ENCODE measurements at regions not wholly inside any gene's neighbourhood (a gene's known extent, or its start where the extent isn't known, plus 50 kb on each side); places are given as distances from the start of the nearest gene placed in this dataset.

DNA sequence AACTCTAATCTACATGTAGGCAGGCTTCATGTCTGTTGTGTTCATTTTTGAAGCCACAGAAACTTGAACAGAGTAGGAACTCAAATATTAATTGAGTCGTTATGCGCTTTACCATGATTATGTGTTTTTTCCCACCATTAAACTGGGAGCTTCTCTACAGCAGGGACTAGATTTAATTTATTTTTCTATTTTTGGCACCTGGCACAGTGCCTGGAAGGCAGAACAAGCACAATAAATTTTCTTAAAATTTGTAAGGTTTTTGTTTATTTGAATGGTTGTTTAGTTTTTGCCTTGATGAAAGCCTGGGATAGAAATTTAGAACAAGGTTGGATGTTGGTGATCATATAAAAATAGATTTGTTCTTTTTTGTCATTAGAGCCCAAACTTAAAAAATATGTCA is 221.7 kb upstream of the PLEKHG7 start (continued):
- no peak for TF ChIP-seq CHD2 (IDR thresholded peaks at IDR 0.05; ENCODE audit: borderline replicate concordance, low read depth, low read length)
- TF ChIP-seq FOXM1 (IDR thresholded peaks at IDR 0.05; ENCODE audit: low read depth, low read length): no peak

DNA sequence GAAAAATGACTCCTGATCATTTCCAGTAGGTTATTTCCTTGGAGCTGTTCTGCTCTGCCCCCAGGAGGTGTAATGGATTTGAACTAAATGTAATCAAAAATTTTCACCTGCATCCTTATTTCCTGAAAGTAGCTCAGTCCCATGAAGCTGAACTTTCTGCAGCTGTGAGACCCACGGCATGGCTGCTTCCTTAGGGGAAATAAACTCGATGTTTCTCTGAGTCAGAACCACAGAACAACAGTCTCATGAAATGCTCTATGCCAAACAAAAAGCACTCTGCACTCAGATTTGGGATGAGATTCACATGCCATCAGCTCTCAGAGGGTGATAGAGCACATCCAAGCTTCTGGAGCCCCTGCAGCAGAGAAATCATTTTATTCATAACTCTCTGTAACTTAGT is 224.1 kb upstream of the PLEKHG7 start:
- Histone ChIP-seq H3K4me3 (no peak overlapping the region), H3K79me2 (ENCODE audit: control insufficient read depth, insufficient read depth, low read length) (no peaks in the 10 kb centered on the region; the same call in none of the 2 replicates), H3K4me2 (ENCODE audit: control insufficient read depth, insufficient read depth) (peak overlapping the region; percentile 38; the same call in 1 of the 2 replicates), H2AFZ (ENCODE audit: control insufficient read depth, low read depth, low read length) (peak overlapping the region; percentile 50), H3K36me3 (ENCODE audit: control insufficient read depth in 2 of 2, insufficient read depth in 2 of 2, low read length in 1 of 2) (0 out of 4 replicates have a peak, but pooled peaks cover 0 to 3% of the 10 kb centered on the region in 2 experiments), H3K4me1 (ENCODE audit: control insufficient read depth, insufficient read depth, low read length) (peaks cover 9% of the 10 kb centered on the region; the same call in 1 of the 2 replicates), H4K20me1 (ENCODE audit: control insufficient read depth, insufficient read depth) (no peaks in the 10 kb centered on the region), H3K9ac (ENCODE audit: control insufficient read depth, insufficient read depth, low read length) (0 out of 2 replicates have a peak overlapping the region, but pooled peaks have one; percentile 2), H3K27me3 (replicated peaks in 1 of 2; ENCODE audit: control insufficient read depth in 2 of 2, insufficient read depth in 2 of 2, low read length in 1 of 2) (no peaks in the 10 kb centered on the region), H3K27ac (ENCODE audit: control insufficient read depth, insufficient read depth) (no peak overlapping the region), H3K9me3 (replicated peaks; ENCODE audit: control insufficient read depth, insufficient read depth, low read length) (no peaks in the 10 kb centered on the region; the same call in 1 of the 3 replicates)
- ChIA-PET CTCF (interaction anchor here (0.6 to 1.8 kb wide), 5 partner anchors 8 to 22 kb away, joined by 3 to 8 read pairs (median 4); no protein-coding TSS in a partner anchor), SMC1A (ENCODE audit: uncharacterized antibody, unreplicated experiment) (interaction anchor here (0.7 to 10.4 kb wide), 11 partner anchors 8 to 73 kb away, joined by 3 to 91 read pairs (median 5); no protein-coding TSS in a partner anchor), RAD21 (ENCODE audit: unreplicated experiment) (interaction anchor here (0.8 to 1.5 kb wide), 4 partner anchors 11 to 91 kb away, joined by 3 to 4 read pairs (median 4); no protein-coding TSS in a partner anchor), POLR2A (interaction anchor here (0.8 kb wide), 1 partner anchor 8 kb away, joined by 3 read pairs; no protein-coding TSS in a partner anchor)
- ATAC-seq: no peak; the same call in 2 of the 3 replicates
- WGBS (ENCODE audit: insufficient coverage, insufficient replicate concordance, low lambda C conversion rate, missing lambda C conversion rate): 0% methylated on average over 2 of the region's 2 CpGs
- FAIRE-seq: no peak
- no peak for DNase-seq (ENCODE audit: low read depth, low spot score)
- TF ChIP-seq KDM1A (IDR thresholded peaks at IDR 0.05; ENCODE audit: borderline replicate concordance) (no peak), POLR2AphosphoS5 (IDR thresholded peaks at IDR 0.05; ENCODE audit: low read length) (no peak), RELA (IDR thresholded peaks at IDR 0.05; ENCODE audit: borderline replicate concordance, partially characterized antibody) (no peak), NR2C2 (IDR thresholded peaks at IDR 0.05; ENCODE audit: borderline replicate concordance, control insufficient read depth, insufficient read length, low read depth) (no peak), GATAD2B (conservative IDR thresholded peaks at IDR 0.05; ENCODE audit: low read depth) (no peak)
- intact Hi-C loops (cut with micrococcal nuclease; ENCODE audit: unreplicated experiment) (no loop called here), in situ Hi-C loops (cut with MboI) (no loop called here)
- no TSS peak for BruUV-seq (replicated peaks)

All from GM12878 (cell line).